NT2/D1 (cell line): ENCODE measurements at regions not wholly inside any gene's neighbourhood (a gene's known extent, or its start where the extent isn't known, plus 50 kb on each side); places are given as distances from the start of the nearest gene placed in this dataset.

ENCODE experiments used
- DNase-seq: peaks from one replicate; pipeline ENCODE4 v3.0.0-alpha.2; 2011; ENCODE audit warnings: low read depth, low spot score
- H3K27me3 ChIP-seq: 2 replicates; pipeline ENCODE4 v1.6.0; 2011; ENCODE audit warnings: mild to moderate bottlenecking; ENCODE audit not compliant: insufficient read length, insufficient read depth
- H3K36me3 ChIP-seq: 2 replicates; pipeline ENCODE4 v1.6.1; 2011; ENCODE audit warnings: mild to moderate bottlenecking, low read length, mixed read lengths; ENCODE audit not compliant: insufficient read depth, insufficient read length
- H3K4me1 ChIP-seq: 2 replicates; pipeline ENCODE4 v1.5.1; 2011; ENCODE audit not compliant: insufficient read depth, insufficient read length
- H3K4me3 ChIP-seq: 2 replicates; pipeline ENCODE4 v1.5.1; 2011; ENCODE audit warnings: low read depth; ENCODE audit not compliant: insufficient read length
- H3K9ac ChIP-seq: 2 replicates; pipeline ENCODE4 v1.6.0; 2011; ENCODE audit warnings: low read depth; ENCODE audit not compliant: insufficient read length
- H3K9me3 ChIP-seq: 2 replicates; pipeline ENCODE4 v1.5.1; 2011; ENCODE audit warnings: mild to moderate bottlenecking, low read length; ENCODE audit not compliant: insufficient read depth
- SUZ12 ChIP-seq: IDR thresholded peaks from 2 replicates; pipeline ENCODE4 v1.6.1; 2011; ENCODE audit not compliant: insufficient read length, insufficient read depth; ENCODE audit errors: extremely low read depth
- YY1 ChIP-seq: IDR thresholded peaks from 2 replicates; pipeline ENCODE4 v1.6.1; 2011; ENCODE audit not compliant: insufficient read length, insufficient read depth
- ZNF274 ChIP-seq: IDR thresholded peaks from 2 replicates; pipeline ENCODE4 v1.6.1; 2011; ENCODE audit warnings: mild to moderate bottlenecking, low read depth, low read length

DNA sequence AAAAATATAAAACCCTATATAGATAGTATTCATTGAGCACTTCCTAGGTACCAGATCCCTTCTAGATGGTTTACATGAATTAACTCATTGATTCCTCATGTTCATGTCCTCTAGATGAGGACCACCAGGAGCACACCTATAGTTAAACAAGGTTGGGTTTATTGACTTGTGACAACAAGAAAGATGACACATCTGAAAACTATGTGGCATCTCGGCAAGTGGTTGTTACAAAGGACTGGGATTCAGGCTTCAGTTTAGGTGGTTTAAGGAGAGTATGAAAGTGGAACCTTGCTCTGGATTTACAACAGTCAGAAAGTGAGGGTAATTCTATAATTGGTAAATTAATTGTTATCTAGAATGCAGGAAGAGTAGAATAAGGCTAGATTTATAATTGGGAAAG lies 99.0 kb upstream of the PHF14 start:
- H3K4me1 ChIP-seq: no peaks in the 10 kb centered on the region
- no peak overlapping the region for H3K9ac ChIP-seq
- TF ChIP-seq ZNF274 (no peak), YY1 (no peak), SUZ12 (no peak)
- no peaks in the 10 kb centered on the region for H3K9me3 ChIP-seq
- no peak overlapping the region for H3K4me3 ChIP-seq
- peak; percentile 15 for DNase-seq
- H3K36me3 ChIP-seq: no peaks in the 10 kb centered on the region
- H3K27me3 ChIP-seq: no peaks in the 10 kb centered on the region

GRCh38 chr7:10875080-10875479 lies 98.6 kb upstream of the PHF14 start:
- TF ChIP-seq SUZ12: no peak
- no peak for TF ChIP-seq YY1
- TF ChIP-seq ZNF274: no peak

GRCh38 chr7:10888861-10889260 lies 84.8 kb upstream of the PHF14 start:
- Histone ChIP-seq H3K4me3 (no peak overlapping the region), H3K36me3 (no peaks in the 10 kb centered on the region), H3K27me3 (no peaks in the 10 kb centered on the region), H3K9ac (no peak overlapping the region), H3K9me3 (no peaks in the 10 kb centered on the region), H3K4me1 (no peaks in the 10 kb centered on the region)
- TF ChIP-seq YY1: no peak
- TF ChIP-seq SUZ12: no peak
- TF ChIP-seq ZNF274: no peak
- DNase-seq: no peak

More at GRCh38 chr7:10875080-10875479, 98.6 kb upstream of the PHF14 start:
- no peaks in the 10 kb centered on the region for H3K4me1 ChIP-seq
- no peaks in the 10 kb centered on the region for H3K36me3 ChIP-seq
- H3K9me3 ChIP-seq: no peaks in the 10 kb centered on the region
- H3K27me3 ChIP-seq: no peaks in the 10 kb centered on the region
- no peak for DNase-seq
- no peak overlapping the region for H3K9ac ChIP-seq
- H3K4me3 ChIP-seq: no peak overlapping the region

- H3K4me1 ChIP-seq: no peaks in the 10 kb centered on the region
- TF ChIP-seq SUZ12: no peak
- no peak for TF ChIP-seq ZNF274
- no peak for TF ChIP-seq YY1
- H3K4me3 ChIP-seq: no peak overlapping the region
- H3K27me3 ChIP-seq: no peaks in the 10 kb centered on the region
- no peak overlapping the region for H3K9ac ChIP-seq
- no peaks in the 10 kb centered on the region for H3K9me3 ChIP-seq
- peak; percentile 60 for DNase-seq
- H3K36me3 ChIP-seq: no peaks in the 10 kb centered on the region
Observed at GRCh38 chr7:10889266-10889898, 84.3 kb upstream of the PHF14 start.

GRCh38 chr7:10908600-10908999 lies 65.1 kb upstream of the PHF14 start:
- H3K9ac ChIP-seq: no peak overlapping the region
- TF ChIP-seq SUZ12: no peak
- TF ChIP-seq YY1: peak; percentile 63
- no peaks in the 10 kb centered on the region for H3K27me3 ChIP-seq
- no peaks in the 10 kb centered on the region for H3K4me1 ChIP-seq
- peak; percentile 65 for DNase-seq
- no peak overlapping the region for H3K4me3 ChIP-seq
- peaks cover 31% of the 10 kb centered on the region for H3K9me3 ChIP-seq
- H3K36me3 ChIP-seq: no peaks in the 10 kb centered on the region

GRCh38 chr7:10910447-10910846 lies 63.2 kb upstream of the PHF14 start:
- H3K4me3 ChIP-seq: no peak overlapping the region
- DNase-seq: no peak
- H3K9ac ChIP-seq: no peak overlapping the region
- H3K4me1 ChIP-seq: no peaks in the 10 kb centered on the region
- H3K36me3 ChIP-seq: no peaks in the 10 kb centered on the region
- peaks cover 31% of the 10 kb centered on the region for H3K9me3 ChIP-seq
- TF ChIP-seq SUZ12: no peak
- no peak for TF ChIP-seq YY1
- no peak for TF ChIP-seq ZNF274
- no peaks in the 10 kb centered on the region for H3K27me3 ChIP-seq

DNA sequence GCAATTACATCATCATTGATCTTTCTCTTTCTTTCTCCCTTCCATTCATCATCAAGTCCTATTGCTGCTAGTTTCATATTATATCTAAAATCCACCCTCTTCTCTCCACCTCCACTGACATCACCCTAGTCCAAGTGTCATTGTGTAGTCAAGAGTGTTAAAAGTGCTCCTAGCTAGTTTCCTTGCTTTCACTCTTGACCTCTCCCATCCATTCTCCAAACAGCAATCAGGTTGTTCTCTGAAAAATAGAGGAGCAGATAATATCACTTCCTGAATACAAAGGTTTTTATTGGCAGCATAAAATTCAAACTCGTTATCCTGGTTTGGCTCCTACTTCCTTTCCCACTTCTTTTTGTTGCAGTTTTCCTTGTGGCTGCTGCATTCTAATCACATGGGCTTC lies 61.6 kb upstream of the PHF14 start:
- Histone ChIP-seq H3K9me3 (peaks cover 31% of the 10 kb centered on the region), H3K9ac (no peak overlapping the region), H3K4me1 (no peaks in the 10 kb centered on the region), H3K4me3 (no peak overlapping the region), H3K36me3 (no peaks in the 10 kb centered on the region), H3K27me3 (no peaks in the 10 kb centered on the region)
- no peak for TF ChIP-seq SUZ12
- no peak for TF ChIP-seq ZNF274
- TF ChIP-seq YY1: no peak
- no peak for DNase-seq

- no peak for TF ChIP-seq SUZ12
- no peak for TF ChIP-seq YY1
- no peak for TF ChIP-seq ZNF274
- DNase-seq: no peak
- peaks cover 28% of the 10 kb centered on the region for H3K9me3 ChIP-seq
- no peaks in the 10 kb centered on the region for H3K27me3 ChIP-seq
- H3K9ac ChIP-seq: no peak overlapping the region
- no peaks in the 10 kb centered on the region for H3K36me3 ChIP-seq
- no peak overlapping the region for H3K4me3 ChIP-seq
- H3K4me1 ChIP-seq: no peaks in the 10 kb centered on the region
Observed at GRCh38 chr7:10913457-10913856, 60.2 kb upstream of the PHF14 start.
